ENCODE measurements at regions not wholly inside any gene's neighbourhood (a gene's known extent, or its start where the extent isn't known, plus 50 kb on each side); places are given as distances from the start of the nearest gene placed in this dataset.

- no peak for TF ChIP-seq POLR2A (IDR thresholded peaks at IDR 0.05; ENCODE audit: low read length)
- no peak for TF ChIP-seq GATA1 (IDR thresholded peaks at IDR 0.05; ENCODE audit: low read depth, low read length)
These were observed 135.1 kb downstream of the PCDH7 start for GRCh38 chr4:30855232-30855631.
